Sciatic nerve (tissue), 2 donors: ENCODE measurements at regions not wholly inside any gene's neighbourhood (a gene's known extent, or its start where the extent isn't known, plus 50 kb on each side); places are given as distances from the start of the nearest gene placed in this dataset.

ENCODE experiments used
- ATAC-seq: fragments of 200-7000 bp; cut with Tn5 transposase; one replicate; pipeline ENCODE4 v1.9.1; 2020; ENCODE audit warnings: mild to moderate bottlenecking, moderate library complexity
- DNase-seq: peaks from one replicate; pipeline ENCODE4 v3.0.0-alpha.2; 2020; ENCODE audit warnings: low spot score
- intact Hi-C: fragments of 100-400 bp; cut with DNase I; formaldehyde crosslinking; loops from one replicate; pipeline ENCODE4 v1.14.2; 2022
- donor health status: DM: no; HTN: no; CAD: no.
- donor health status: DM: no; HTN: no; CAD: no.

DNA sequence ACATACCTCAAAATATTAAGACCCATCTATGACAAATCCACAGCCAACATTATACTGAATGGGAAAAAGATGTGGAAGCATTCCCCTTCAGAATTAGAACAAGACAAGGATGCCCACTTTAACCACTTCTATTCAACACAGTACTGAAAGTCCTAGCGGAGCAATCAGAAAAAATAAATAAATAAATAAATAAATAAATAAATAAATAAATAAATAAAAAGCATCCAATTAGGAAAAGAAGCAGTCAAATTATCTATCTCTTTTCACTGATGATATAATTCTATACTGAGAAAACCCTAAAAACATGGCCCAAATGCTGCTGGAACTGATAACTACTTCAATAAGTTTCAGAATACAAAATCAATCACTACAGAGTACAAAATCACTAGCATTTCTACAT lies 67.5 kb downstream of the PRR32 start:
- DNase-seq = no peak
- intact Hi-C loops = no loop called here
- no peak for ATAC-seq

DNA sequence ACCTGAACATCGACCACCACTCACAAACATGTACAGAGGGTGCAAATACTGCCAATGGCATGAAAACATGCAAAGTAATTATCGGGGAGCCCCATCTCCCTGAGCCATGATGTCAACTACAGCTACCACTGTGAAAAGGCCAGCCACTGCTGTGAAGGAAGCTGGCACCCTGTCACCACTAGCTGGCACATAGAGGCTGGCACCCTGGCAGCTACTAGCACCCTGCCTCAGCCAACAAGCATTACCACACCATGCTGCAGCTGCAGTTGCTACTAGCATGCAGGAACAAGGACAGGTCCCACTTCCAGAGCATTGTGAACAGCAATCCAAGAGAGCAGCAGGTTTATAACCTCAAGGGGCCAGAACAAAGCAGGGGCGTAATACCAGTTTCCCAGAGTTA lies 81.4 kb downstream of the PRR32 start:
- DNase-seq (no peak), ATAC-seq (no peak)
- intact Hi-C loops = no loop called here

DNA sequence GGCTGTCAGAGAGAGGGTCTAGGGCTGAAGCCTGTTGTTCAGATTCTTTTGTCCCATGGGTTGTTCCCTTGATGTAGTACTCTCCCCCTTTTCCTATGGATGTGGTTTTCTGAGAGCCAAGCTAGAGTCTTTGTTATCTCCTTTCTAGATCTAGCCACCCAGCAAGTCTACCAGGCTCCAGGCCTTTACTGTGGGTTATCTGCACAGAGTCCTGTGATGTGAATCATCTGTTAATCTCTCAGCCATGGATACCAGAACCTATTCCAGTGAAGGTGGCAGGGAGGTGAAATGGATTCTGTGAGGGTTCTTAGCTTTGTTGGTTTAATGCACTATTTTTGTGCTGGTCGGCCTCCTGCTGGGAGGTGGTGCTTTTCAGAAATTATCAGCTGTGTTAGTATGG lies 109.5 kb downstream of the PRR32 start:
- ATAC-seq = no peak
- no peak for DNase-seq
- intact Hi-C loops = no loop called here

DNA sequence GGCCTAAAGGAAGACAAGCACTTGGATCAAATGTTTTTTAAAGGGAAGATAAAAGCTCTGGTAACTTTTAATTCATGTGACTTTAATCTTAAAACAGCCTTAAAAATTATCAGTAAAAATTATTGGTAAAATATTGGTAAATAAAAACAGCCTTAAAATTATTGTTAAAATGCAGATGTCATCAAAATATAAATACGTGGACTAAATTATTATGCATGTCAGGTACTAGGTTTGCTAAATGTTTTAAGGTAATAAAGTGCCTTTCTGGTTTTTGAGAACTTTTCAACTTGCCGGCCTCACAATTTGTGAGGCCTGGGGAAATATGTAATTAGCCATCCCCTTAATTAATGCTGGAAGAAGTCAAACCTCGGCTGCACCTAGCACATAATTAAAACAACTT lies 147.7 kb downstream of the PRR32 start:
- ATAC-seq = no peak
- intact Hi-C loops = no loop called here
- no peak for DNase-seq

DNA sequence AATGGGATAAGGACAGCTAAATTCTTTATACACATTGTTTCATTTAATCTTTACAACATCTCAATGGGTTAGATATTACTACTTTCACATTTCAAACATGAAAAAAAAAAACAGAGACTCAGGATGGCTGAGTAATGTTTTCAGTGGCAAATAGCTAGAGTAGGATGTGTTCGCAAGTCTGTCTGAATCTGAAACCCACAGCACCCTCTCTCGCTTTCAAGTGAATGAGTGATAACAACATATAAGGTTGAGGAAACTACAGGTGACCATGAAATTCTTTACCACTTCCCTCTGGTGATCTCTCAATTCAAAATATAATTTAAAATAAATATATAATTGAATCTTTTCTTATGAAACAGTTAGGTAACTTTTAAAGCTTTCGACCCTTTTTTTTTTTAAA lies 162.6 kb downstream of the PRR32 start:
- ATAC-seq (no peak), DNase-seq (no peak)
- intact Hi-C loops = no loop called here

DNA sequence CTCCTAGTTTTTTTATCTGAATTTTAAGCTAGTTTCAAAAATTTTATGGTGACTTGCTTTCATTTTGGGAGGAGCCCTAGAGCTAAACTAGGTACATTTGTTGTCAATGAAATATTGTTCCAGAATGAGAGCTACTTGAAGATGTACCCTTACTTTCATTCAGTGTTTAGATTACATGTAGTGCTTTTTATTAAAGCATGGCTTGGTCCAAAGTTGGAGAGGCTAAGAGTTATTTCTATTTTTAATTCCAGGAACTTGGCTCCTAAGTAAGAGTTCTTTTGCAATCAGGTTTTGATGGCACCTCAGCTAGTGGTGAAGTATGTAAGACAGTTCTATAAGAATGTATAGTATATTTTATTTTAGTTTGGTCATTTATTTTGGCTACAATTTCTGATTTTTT lies 165.5 kb downstream of the PRR32 start:
- ATAC-seq (no peak), DNase-seq (no peak)
- intact Hi-C loops = no loop called here

DNA sequence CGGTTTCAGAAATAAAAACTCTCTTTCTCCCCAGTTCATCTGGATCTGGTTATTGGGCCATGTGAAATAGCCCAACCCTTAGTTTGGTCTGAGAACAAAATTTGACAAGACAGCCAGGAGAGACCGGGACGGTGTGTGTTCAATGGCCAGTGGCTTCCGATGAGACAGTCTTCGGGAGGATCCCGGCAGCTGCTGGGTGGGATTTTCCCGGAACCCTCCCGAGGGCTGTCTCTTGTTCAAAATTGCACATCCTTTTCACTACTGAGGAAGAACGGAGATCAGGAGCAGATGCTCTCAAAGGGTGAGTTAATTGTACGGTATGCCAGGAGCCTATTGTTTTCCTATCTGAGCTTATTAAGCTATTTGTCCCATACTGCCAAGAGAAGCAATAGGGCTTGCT lies 166.5 kb downstream of the PRR32 start:
- peak; percentile 32 for ATAC-seq
- intact Hi-C loops = no loop called here
- DNase-seq = no peak

DNA sequence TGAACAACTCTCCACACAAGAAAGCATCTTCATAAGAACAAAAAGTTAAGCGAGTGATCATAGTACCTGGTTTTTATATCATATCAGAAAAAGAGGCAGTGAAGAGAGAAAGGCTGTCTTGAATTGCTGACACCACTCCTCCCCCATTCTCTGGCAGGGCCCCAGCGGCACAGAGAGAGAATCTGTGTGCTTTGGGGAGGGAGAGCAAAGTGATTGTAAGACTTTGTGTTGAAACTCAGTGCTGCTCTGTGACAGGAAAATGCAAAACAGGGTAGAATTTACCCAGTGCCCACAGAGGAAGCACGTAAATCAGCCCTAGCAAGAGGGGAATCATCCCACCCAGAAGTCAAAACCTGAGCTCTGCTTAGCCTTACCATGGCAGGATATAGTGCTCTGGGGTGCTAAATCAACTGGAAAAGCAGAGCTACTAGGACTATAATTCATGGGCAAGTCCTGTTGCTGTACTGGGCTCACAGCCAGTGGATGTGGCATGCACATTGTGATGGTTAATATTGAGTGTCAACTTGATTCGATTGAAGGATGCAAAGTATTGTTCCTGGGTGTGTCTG lies 174.6 kb downstream of the PRR32 start:
- no peak for ATAC-seq
- DNase-seq = no peak
- intact Hi-C loops = no loop called here

DNA sequence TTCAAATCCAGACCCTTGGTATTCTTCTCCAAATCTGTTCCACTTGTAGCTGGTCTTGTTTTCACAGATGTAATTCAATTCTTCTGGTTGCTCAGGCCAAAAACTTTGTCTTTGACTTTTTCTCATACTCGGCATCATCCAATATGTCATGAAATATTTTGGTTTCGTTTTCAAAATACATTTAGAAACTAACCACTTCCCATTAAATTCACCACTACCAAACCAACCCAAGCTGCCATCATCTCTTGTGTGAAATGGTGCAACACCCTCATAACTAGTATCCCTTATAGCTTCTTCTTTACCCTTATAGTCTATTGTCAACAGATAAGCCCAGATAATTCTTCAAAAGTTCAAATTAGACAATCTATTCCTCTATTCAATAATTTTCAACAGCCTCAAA lies 192.1 kb downstream of the PRR32 start:
- DNase-seq (no peak), ATAC-seq (no peak)
- intact Hi-C loops = no loop called here

DNA sequence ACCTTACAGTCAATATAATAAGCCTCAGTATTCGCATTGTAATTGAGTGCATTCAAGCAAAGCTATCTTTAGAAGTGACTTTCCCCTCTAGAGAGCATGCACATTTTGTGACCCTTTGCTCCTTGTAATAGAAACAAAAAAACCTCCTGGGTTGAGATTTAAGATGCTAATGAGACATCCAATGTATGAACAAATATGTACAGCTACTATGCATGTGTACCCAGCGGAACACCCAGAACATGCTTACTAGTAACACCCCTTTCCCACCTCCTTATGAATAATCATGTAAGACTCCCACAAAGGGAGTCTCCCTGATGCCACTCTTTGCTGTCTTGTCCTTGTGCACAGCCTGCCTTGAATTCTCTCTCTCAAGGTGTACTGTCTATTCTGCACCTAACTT lies 205.5 kb downstream of the PRR32 start:
- ATAC-seq (no peak), DNase-seq (no peak)
- intact Hi-C loops = loop anchor here (5.0 kb wide), 1 partner anchor 752 kb away; no protein-coding TSS in a partner anchor

DNA sequence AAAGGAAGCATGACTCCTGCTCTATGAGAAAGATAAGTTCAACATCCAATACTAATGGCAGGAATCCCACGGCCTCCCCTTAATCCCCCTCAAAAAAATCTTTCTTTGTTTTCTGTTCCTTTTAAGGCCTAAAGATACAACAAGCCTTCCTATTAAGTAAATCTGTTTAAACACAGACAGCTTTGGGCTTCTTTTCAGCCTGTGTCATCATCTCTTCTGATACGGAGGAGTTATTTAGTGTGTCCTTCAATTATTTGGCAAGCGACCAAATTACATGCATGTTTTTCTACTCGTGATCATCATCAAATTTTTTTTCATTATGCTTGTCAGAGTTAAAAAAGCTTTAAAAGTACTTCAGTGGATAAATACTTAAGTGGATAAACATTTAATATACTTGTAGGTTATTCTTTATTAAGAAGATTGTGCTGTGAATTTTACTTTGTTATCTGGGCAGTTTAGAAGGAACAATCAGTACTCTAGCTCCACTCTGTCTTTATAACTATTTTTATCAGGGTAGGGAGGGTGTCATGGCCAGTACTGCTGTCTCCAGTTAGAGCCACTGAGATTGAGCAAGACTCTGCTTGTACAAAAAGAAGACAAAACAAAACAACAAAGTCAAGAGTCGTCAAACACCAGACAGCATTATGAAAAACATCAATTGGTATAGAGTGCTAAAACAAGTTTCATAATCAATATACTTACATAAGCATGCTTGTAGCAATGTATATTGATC lies 210.7 kb downstream of the PRR32 start:
- no peak for DNase-seq
- intact Hi-C loops = no loop called here
- peak; percentile 82 for ATAC-seq

DNA sequence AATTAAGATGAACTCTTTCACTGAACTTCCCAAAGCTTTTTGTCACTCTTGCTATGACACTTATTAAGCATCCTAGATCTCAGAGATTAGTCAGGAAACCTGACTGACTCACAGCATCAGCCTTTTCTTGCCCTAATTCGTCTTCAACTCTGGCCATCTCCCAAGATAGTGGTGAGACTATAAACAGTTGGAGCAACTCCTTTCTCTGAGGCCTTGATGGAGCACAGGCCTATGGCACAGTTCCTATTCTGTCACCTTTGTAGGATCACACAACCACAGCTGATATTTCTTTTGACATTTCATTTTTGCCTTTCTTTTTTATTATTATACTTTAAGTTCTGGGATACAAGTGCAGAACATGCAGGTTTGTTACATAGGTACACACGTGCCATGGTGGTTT lies 217.6 kb downstream of the PRR32 start:
- intact Hi-C loops = no loop called here
- ATAC-seq = no peak
- no peak for DNase-seq

DNA sequence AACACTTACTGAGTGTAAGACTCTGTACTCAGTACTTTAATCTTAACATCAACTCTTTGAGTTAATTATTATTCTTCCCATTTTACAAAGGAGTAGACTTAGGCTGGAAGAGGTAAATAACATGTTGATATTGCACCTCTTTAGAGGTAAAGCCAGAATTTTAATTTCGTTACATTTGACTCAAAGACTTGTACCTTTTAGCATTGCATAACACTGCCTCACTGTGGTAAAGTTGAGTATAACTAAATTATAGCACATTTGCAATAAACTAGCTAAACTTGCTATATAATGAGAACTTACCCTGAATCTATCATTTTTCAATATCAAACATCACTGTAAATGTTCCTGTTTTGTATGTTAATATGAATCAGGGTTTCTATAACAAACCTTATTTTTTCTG lies 218.5 kb downstream of the PRR32 start:
- intact Hi-C loops = no loop called here
- no peak for DNase-seq
- no peak for ATAC-seq

DNA sequence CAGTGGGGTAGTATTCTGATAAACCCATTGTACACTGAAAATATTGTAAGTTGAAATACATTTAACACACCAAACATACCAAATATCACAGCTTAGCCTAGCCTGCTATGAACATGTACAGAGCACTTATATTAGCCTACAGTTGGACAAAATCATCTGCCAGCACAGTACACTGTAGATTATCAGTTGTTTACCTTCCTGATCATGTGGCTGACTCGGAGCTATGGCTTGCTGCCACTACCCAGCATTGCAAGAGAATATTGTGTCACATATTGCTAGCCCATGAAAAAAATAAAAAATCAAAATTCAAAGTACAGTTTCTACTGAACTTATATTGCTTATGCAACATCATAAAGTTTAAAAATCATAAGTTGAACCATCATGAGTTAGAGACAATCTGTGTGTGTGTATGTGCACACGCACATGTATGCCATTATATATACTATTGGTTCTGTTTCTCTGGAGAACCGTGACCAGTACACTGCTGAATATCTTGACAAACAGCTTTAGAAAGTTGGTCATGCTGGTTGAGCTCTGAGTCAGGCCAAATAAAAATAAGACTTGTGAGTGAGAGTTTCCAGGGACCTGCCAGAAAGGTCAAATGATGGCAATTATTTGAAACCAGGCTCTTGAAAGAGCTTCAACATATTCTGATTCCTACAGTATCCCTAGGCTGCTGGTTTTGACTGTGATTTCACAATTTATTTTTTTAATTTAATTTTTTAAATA lies 238.5 kb downstream of the PRR32 start:
- no peak for DNase-seq
- intact Hi-C loops = no loop called here
- ATAC-seq = no peak

DNA sequence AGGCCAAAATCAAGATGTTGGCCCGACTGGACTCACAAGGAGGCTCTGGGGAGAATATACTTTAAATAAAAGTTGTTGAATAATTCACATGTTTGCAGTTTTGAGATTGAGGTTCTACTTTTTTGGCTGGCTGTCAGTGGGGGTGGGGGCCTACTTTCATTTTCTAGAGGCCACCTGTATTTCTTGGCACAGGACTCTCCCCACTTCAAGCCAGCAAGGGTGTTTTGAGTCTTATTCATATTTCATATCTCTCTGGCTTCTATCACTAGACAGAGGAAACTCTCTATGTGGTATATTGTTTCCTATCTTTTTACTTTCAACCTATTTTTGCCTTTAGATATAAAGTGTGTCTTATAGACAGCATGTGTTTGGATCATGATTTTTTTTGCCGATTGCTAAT lies 266.4 kb downstream of the PRR32 start:
- intact Hi-C loops = no loop called here
- DNase-seq (no peak), ATAC-seq (no peak)

DNA sequence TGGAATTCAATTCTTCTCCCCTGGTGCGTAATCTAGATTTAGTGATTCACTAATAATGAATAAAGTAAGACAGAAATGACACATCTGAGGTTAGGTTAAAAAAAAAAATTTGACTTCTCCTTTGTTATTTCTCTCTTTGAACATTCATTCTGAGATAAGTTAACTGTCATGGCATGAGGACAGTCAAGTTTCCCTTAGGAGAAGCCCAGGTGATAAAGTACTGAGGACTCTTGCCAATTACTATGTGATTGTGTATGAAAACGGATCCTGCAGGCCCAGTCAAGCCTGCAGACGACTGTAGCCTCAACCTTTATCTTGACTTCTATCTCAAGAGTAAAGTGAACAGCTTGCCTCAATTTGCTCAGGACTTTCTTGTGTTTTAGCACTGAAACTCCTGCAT lies 293.2 kb downstream of the PRR32 start:
- intact Hi-C loops = no loop called here
- DNase-seq (no peak), ATAC-seq (no peak)

DNA sequence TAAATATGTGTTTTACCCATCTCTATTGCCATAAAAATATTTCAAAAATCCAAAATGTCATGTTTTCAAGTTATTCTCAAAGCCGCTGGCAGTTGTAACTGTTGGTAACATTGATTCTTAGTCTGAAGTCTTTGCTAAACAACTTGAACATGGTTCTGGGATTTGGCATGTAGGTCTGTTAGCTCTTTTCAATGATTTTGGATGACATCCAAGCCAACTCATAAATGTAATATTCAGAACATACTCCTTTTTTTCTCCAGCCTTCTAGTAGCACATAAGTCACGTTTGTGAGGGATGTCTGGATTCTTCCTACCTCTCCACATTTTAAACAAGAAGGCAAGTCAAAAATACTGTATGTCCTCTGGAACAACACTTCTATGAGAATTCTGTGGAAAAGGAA lies 305.3 kb downstream of the PRR32 start:
- DNase-seq (no peak), ATAC-seq (no peak)
- intact Hi-C loops = no loop called here

DNA sequence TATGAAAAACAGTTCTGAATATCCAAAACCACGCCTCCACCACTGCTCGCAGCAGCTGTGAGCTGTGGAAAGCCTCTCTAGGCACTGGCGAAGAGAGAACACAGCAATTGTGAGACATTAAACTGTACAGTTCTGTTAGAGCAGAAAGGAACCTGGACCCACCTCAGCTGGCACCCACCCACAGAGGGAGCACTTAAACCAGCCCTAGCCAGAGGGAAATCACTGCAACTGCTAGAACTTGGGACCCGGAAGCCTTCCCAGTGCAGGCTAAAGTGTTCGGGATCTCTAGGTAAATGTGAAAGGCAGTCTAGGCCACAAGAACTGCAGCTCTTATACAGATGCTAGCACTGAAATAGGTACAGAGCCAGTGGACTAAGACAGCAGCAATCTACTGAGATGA lies 308.8 kb downstream of the PRR32 start:
- no peak for DNase-seq
- no peak for ATAC-seq
- intact Hi-C loops = no loop called here

DNA sequence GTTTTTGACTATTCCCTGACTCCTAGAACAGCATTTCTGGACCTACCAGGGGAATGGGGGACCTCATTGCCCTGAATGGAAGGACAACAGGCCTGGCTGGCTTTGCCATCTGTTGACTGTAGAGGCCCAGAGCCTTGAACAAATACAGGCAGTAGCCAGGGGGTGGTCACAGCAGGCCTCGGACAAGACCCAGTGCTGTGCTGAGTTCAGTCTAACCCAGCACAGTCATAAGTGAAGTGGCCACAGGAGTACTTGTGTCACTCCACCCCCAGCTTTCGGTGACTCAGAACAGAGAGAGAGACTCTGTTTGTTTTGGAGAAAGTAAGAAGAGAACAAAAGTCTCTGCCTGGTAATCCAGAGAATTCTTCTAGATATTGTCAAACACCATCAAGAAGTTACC lies 310.0 kb downstream of the PRR32 start:
- intact Hi-C loops = no loop called here
- DNase-seq (no peak), ATAC-seq (no peak)

DNA sequence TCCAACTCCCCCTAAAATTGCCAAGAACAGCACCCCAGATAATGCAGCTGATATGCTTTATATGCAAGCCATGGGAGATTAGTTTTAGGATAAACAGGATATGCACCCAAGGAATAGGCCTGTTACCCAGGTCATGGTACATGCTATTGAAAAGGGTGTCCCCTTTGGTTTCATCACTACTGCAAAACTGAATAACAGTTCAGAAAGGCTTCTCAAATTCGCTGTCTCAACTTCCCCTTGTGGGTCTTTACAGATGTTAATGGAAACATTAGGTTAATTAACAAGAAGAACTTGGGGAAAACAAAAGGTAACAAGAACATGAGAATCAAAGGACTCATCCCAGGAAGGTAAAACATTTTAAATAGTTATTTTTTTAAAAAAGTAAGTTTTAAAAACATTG lies 318.7 kb downstream of the PRR32 start:
- intact Hi-C loops = no loop called here
- no peak for ATAC-seq
- DNase-seq = no peak

DNA sequence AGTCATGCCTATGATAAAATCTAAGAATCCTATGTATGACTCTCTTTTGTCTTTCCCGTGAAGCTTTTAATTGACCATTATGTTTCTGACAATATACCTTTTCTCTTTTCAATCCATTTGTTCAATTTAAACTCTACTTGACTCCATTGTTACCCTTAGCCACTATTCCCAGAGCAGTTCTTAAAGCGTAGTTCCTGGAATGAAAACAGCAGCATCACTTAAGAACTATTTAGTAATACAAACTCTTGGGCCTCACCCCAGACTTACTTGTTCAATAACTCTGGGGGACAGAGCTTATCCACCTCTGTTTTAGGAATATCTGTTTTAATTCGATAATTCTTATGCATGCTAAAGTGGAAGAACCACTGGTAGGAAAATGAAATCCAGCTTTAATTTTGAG lies 358.4 kb downstream of the PRR32 start:
- intact Hi-C loops = no loop called here
- DNase-seq (no peak), ATAC-seq (no peak)
